Gastroesophageal sphincter (tissue), 4 donors: ENCODE measurements at regions not wholly inside any gene's neighbourhood (a gene's known extent, or its start where the extent isn't known, plus 50 kb on each side); places are given as distances from the start of the nearest gene placed in this dataset.
"Not testable (repeated sequence)": the region's sequence is repeated elsewhere in the genome, so short reads cannot be mapped to it uniquely, and the experiment has no call there.

Source experiments
- ATAC-seq: fragments of 150-250 bp; one replicate; pipeline ENCODE4 v1.9.1; 2016; ENCODE audit warnings: mild to moderate bottlenecking, moderate library complexity
- H3K27ac ChIP-seq, 4 donors: fragments of 200-600 bp; sonication (generic) in 3 of 4; 1 replicate in 3 of 4; 2 replicates in 1 of 4; pipeline ENCODE4 v1.5.1; 2016 to 2019
- H3K27me3 ChIP-seq: fragments of 200-600 bp; sonication (generic); one replicate; pipeline ENCODE4 v1.5.1; 2019
- H3K36me3 ChIP-seq, 2 donors: fragments of 200-600 bp; sonication (generic); one replicate each; pipeline ENCODE4 v1.5.1; 2019; ENCODE audit warnings: control low read depth in 1 of 2
- H3K4me1 ChIP-seq, 3 donors: fragments of 200-600 bp; sonication (generic); 1 replicate in 2 of 3; 2 replicates in 1 of 3; pipeline ENCODE4 v1.5.1; 2016 to 2019; ENCODE audit warnings: control low read depth in 2 of 3
- H3K4me3 ChIP-seq, 2 donors: fragments of 200-600 bp; sonication (generic); one replicate each; pipeline ENCODE4 v1.5.1; 2019; ENCODE audit warnings: mild to moderate bottlenecking in 1 of 2, moderate library complexity in 1 of 2
- H3K9me3 ChIP-seq, 3 donors: fragments of 200-600 bp; sonication (generic); one replicate each; pipeline ENCODE4 v1.5.1; 2017 to 2019; ENCODE audit warnings: control low read depth in 2 of 3
- EP300 ChIP-seq: sonication (generic); formaldehyde crosslinking; IDR thresholded peaks from one replicate; pipeline ENCODE4 v1.6.1; 2017; ENCODE audit warnings: antibody characterized with exemption, mild to moderate bottlenecking
- POLR2A ChIP-seq, 2 donors: fragments of 450-650 bp; IDR thresholded peaks; one replicate each; pipeline ENCODE4 v1.6.1; 2017; ENCODE audit warnings: antibody characterized with exemption in 2 of 2, mild to moderate bottlenecking in 2 of 2, moderate library complexity in 1 of 2
- POLR2AphosphoS5 ChIP-seq: sonication (generic); formaldehyde crosslinking; IDR thresholded peaks from one replicate; pipeline ENCODE4 v1.6.1; 2017; ENCODE audit warnings: antibody characterized with exemption
- WGBS, 2 donors: methylation state at CpG; one replicate each; pipeline ENCODE4 v1.1.5; 2018; ENCODE audit warnings: low coverage in 1 of 2; 5-methylcytosine and 5-hydroxymethylcytosine counted together
- TF ChIP-seq, protein P1 (sequence below), 4 experiments: fragments of 200-600 bp in 2 of 4; fragments of 450-650 bp in 2 of 4; sonication (generic) in 1 of 4; IDR thresholded peaks; one replicate each; pipeline ENCODE4 v1.5.1; 2017 to 2019; ENCODE audit warnings: antibody characterized with exemption in 4 of 4, mild to moderate bottlenecking in 2 of 4, moderate library complexity in 2 of 4

DNA sequence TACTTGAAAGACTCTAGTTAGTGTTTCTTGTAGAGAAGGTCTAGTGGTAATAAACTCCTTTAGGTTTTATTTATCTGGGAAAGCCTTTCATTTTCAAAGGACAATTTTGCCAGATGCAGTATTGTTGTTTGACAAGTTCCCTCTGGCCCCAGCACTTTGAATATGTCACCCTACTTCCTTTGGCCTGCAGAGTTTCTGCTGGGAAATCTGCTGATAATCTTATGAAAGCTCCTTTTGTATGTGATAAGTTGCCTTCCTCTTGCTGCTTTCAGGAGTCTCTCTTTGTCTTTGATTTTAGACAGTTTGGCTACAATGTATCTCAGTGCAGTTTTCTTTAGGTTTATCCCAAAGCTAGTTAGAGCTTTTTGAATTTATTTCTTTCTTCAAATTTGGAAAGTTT lies 106.2 kb upstream of the L3MBTL4 start:
- Histone ChIP-seq H3K36me3 (no peaks in the 10 kb centered on the region), H3K4me3 (no peak overlapping the region), H3K27ac (no peak overlapping the region), H3K4me1 (no peaks in the 10 kb centered on the region), H3K9me3 (peaks cover 0 to 26% (median 0%) of the 10 kb centered on the region in 3 donors), H3K27me3 (peaks cover 5% of the 10 kb centered on the region)
- no peak for ATAC-seq
- TF ChIP-seq POLR2AphosphoS5, result no peak
- TF ChIP-seq POLR2A (IDR thresholded peaks at IDR 0.05), result no peak
- TF ChIP-seq EP300, result no peak
- TF ChIP-seq, protein P1, sequence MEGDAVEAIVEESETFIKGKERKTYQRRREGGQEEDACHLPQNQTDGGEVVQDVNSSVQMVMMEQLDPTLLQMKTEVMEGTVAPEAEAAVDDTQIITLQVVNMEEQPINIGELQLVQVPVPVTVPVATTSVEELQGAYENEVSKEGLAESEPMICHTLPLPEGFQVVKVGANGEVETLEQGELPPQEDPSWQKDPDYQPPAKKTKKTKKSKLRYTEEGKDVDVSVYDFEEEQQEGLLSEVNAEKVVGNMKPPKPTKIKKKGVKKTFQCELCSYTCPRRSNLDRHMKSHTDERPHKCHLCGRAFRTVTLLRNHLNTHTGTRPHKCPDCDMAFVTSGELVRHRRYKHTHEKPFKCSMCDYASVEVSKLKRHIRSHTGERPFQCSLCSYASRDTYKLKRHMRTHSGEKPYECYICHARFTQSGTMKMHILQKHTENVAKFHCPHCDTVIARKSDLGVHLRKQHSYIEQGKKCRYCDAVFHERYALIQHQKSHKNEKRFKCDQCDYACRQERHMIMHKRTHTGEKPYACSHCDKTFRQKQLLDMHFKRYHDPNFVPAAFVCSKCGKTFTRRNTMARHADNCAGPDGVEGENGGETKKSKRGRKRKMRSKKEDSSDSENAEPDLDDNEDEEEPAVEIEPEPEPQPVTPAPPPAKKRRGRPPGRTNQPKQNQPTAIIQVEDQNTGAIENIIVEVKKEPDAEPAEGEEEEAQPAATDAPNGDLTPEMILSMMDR (IDR thresholded peaks at IDR 0.05), result no peak

GRCh38 chr18:6521803-6522418 lies 107.2 kb upstream of the L3MBTL4 start:
- Histone ChIP-seq H3K4me3 (no peak overlapping the region), H3K27ac (no peak overlapping the region), H3K4me1 (no peaks in the 10 kb centered on the region), H3K9me3 (peaks cover 0 to 21% (median 0%) of the 10 kb centered on the region in 3 donors), H3K27me3 (peaks cover 5% of the 10 kb centered on the region), H3K36me3 (no peaks in the 10 kb centered on the region)
- ATAC-seq, result no peak
- TF ChIP-seq POLR2A (IDR thresholded peaks at IDR 0.05), result no peak
- TF ChIP-seq, protein P1 (IDR thresholded peaks at IDR 0.05), result peak in 2 of 4 experiments; percentile 20 to 34
- 75 to 100% methylated on average over 1 of the region's 1 CpG for WGBS, 2 donors

DNA sequence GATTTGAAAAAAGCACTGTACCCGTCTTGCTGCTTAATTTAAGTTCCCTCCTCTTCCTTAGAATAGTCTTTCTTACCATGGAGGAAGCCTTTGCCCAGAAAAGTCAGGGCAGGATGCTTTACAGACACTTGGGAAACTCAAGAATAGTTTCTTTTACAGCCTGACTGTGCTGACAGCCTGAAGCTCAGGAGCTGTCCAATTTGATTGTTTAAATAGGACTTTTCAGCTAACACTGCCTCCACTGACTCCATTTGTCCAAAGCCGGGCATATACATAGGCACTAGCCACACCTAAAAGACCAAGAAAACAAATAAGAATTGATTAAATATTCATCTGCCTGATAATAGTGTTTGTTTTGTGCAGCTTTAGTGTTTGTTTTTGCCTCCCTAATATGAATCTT lies 110.9 kb upstream of the L3MBTL4 start:
- H3K27me3 ChIP-seq, result peaks cover 5% of the 10 kb centered on the region
- peaks cover 0 to 14% (median 0%) of the 10 kb centered on the region in 3 donors for H3K9me3 ChIP-seq
- no peak overlapping the region for H3K4me3 ChIP-seq
- no peaks in the 10 kb centered on the region for H3K36me3 ChIP-seq
- no peak overlapping the region for H3K27ac ChIP-seq
- WGBS, 2 donors, result 51 to 64% methylated on average over 2 of the region's 2 CpGs
- no peaks in the 10 kb centered on the region for H3K4me1 ChIP-seq
- no peak for ATAC-seq
- TF ChIP-seq EP300 (no peak), POLR2A (IDR thresholded peaks at IDR 0.05) (no peak), POLR2AphosphoS5 (no peak)
- TF ChIP-seq, protein P1 (IDR thresholded peaks at IDR 0.05), result no peak

DNA sequence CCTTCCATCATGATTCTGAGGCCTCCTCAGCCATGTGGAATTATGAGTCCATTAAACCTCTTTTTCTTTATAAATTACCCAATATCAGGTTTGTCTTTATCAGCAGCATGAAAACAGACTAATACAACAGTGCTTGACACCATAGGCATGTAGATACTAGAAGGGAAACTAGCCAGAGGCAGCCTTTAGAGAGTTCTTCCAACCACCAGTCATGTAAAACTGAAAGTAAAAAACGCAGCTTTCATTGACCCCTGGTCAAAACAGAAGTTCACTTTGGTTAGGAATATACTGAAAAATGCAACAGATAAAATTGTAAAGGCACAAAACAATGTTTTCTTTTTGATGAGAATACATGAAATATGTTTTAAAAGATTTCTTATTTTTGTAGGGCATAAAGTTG lies 122.8 kb upstream of the L3MBTL4 start:
- no peaks in the 10 kb centered on the region for H3K36me3 ChIP-seq
- TF ChIP-seq EP300 (no peak), POLR2AphosphoS5 (no peak), POLR2A (IDR thresholded peaks at IDR 0.05) (no peak)
- TF ChIP-seq, protein P1 (IDR thresholded peaks at IDR 0.05), result no peak
- no peak for ATAC-seq
- H3K27ac ChIP-seq, result no peak overlapping the region
- 18 to 30% methylated on average over 1 of the region's 1 CpG for whole genome bisulfite sequencing, 2 donors
- H3K9me3 ChIP-seq, result no peaks in the 10 kb centered on the region
- peaks cover 4% of the 10 kb centered on the region for H3K27me3 ChIP-seq
- H3K4me1 ChIP-seq, result no peaks in the 10 kb centered on the region
- H3K4me3 ChIP-seq, result no peak overlapping the region

- not testable (repeated sequence) for ATAC-seq, H3K36me3 ChIP-seq, H3K9me3 ChIP-seq, H3K4me1 ChIP-seq, H3K27me3 ChIP-seq, H3K27ac ChIP-seq, H3K4me3 ChIP-seq
- WGBS, 2 donors, result 58% methylated on average over 3 of the region's 6 CpGs; no CpG with 5 or more reads in 1 of the 2 donors
These were observed 126.5 kb upstream of the L3MBTL4 start for GRCh38 chr18:6541131-6541679.
